Endothelial cell of umbilical vein (primary cell): ENCODE measurements at regions not wholly inside any gene's neighbourhood (a gene's known extent, or its start where the extent isn't known, plus 50 kb on each side); places are given as distances from the start of the nearest gene placed in this dataset.

Experiments used
- CTCF ChIP-seq, 2 donors: IDR thresholded peaks; 1 replicate in 1 of 2; 2 replicates in 1 of 2; pipeline ENCODE4 v1.5.1; 2011; ENCODE audit warnings: low read length in 2 of 2, mild to moderate bottlenecking in 2 of 2, moderate library complexity in 2 of 2, control low read depth in 1 of 2, inconsistent platforms in 1 of 2, low read depth in 1 of 2; ENCODE audit not compliant: insufficient read depth in 1 of 2; ENCODE audit errors: extremely low read depth in 1 of 2
- EZH2 ChIP-seq: IDR thresholded peaks from 2 replicates; pipeline ENCODE4 v1.6.1; 2012; ENCODE audit warnings: borderline replicate concordance, low read depth, mild to moderate bottlenecking, moderate library complexity, low read length, inconsistent platforms; ENCODE audit not compliant: severe bottlenecking
- POLR2A ChIP-seq: IDR thresholded peaks from 2 replicates; pipeline ENCODE4 v1.6.1; 2012; ENCODE audit warnings: low read depth, mild to moderate bottlenecking, control low read depth, low read length
- POLR2AphosphoS5 ChIP-seq: IDR thresholded peaks from 2 replicates; pipeline ENCODE4 v1.6.1; 2012; ENCODE audit warnings: low read depth, mild to moderate bottlenecking, control low read depth, low read length, moderate library complexity; ENCODE audit not compliant: insufficient read depth

- TF ChIP-seq CTCF (IDR thresholded peaks at IDR 0.05; ENCODE audit: extremely low read depth in 1 of 2, insufficient read depth in 1 of 2, low read depth in 1 of 2, low read length in 2 of 2) (no peak), POLR2A (no peak), POLR2AphosphoS5 (no peak), EZH2 (no peak)
Measured at GRCh38 chr21:22438428-22439086, 1440.3 kb downstream of the NCAM2 start.
